GM23248 (cell line): ENCODE measurements at regions not wholly inside any gene's neighbourhood (a gene's known extent, or its start where the extent isn't known, plus 50 kb on each side); places are given as distances from the start of the nearest gene placed in this dataset.
A peak's percentile ranks its signal among the peaks of the same experiment; 100 is the strongest.

Source experiments
- DNase-seq: peaks from one replicate; pipeline ENCODE4 v3.0.0-alpha.2; 2015
- H2AFZ ChIP-seq: fragments of 200-600 bp; sonication (generic); 2 replicates; pipeline ENCODE4 v1.6.1; 2016; ENCODE audit warnings: antibody characterized with exemption
- H3F3A ChIP-seq: fragments of 200-600 bp; sonication (generic); 2 replicates; pipeline ENCODE4 v1.6.1; 2016; ENCODE audit warnings: mild to moderate bottlenecking, antibody characterized with exemption, mixed run types; ENCODE audit not compliant: insufficient read depth
- H3K27ac ChIP-seq: fragments of 200-600 bp; sonication (generic); 2 replicates; pipeline ENCODE4 v1.5.1; 2016; ENCODE audit warnings: mild to moderate bottlenecking
- H3K27me3 ChIP-seq: fragments of 200-600 bp; sonication (generic); replicated peaks from 2 replicates; pipeline ENCODE4 v1.6.1; 2016; ENCODE audit warnings: mild to moderate bottlenecking; ENCODE audit not compliant: insufficient read depth
- H3K36me3 ChIP-seq: fragments of 200-600 bp; sonication (generic); 2 replicates; pipeline ENCODE4 v1.6.1; 2016; ENCODE audit warnings: low read depth, mild to moderate bottlenecking
- H3K4me1 ChIP-seq: fragments of 200-600 bp; sonication (generic); 2 replicates; pipeline ENCODE4 v1.6.1; 2016; ENCODE audit warnings: mild to moderate bottlenecking; ENCODE audit not compliant: insufficient read depth
- H3K4me2 ChIP-seq: fragments of 200-600 bp; sonication (generic); one replicate; pipeline ENCODE4 v1.6.1; 2016; ENCODE audit warnings: mild to moderate bottlenecking; ENCODE audit not compliant: unreplicated experiment
- H3K4me3 ChIP-seq: fragments of 200-600 bp; sonication (generic); 2 replicates; pipeline ENCODE4 v1.5.1; 2016; ENCODE audit warnings: mild to moderate bottlenecking
- H3K79me2 ChIP-seq: fragments of 200-600 bp; sonication (generic); 2 replicates; pipeline ENCODE4 v1.6.1; 2016; ENCODE audit warnings: mild to moderate bottlenecking; ENCODE audit not compliant: insufficient read depth
- H3K9ac ChIP-seq: fragments of 200-600 bp; sonication (generic); 2 replicates; pipeline ENCODE4 v1.6.1; 2016; ENCODE audit warnings: mild to moderate bottlenecking
- H3K9me2 ChIP-seq: fragments of 200-600 bp; sonication (generic); 2 replicates; pipeline ENCODE4 v1.6.1; 2016; ENCODE audit warnings: mixed run types, mild to moderate bottlenecking, moderate library complexity; ENCODE audit not compliant: insufficient read depth
- H3K9me3 ChIP-seq: fragments of 200-600 bp; sonication (generic); one replicate; pipeline ENCODE4 v1.6.1; 2017; ENCODE audit warnings: low read depth
- H4K20me1 ChIP-seq: fragments of 200-600 bp; sonication (generic); 2 replicates; pipeline ENCODE4 v1.6.0; 2016; ENCODE audit not compliant: insufficient read depth
- EZH2 ChIP-seq: fragments of 200-600 bp; sonication (generic); IDR thresholded peaks from 2 replicates; pipeline ENCODE4 v1.6.1; 2018; ENCODE audit warnings: antibody characterized with exemption, mild to moderate bottlenecking; ENCODE audit not compliant: insufficient read depth, poor library complexity, severe bottlenecking
- EZH2phosphoT487 ChIP-seq: fragments of 200-600 bp; sonication (generic); IDR thresholded peaks from 2 replicates; pipeline ENCODE4 v1.6.1; 2018; ENCODE audit warnings: antibody characterized with exemption, moderate library complexity, mild to moderate bottlenecking, low read depth; ENCODE audit not compliant: insufficient read depth
- WGBS, 2 experiments: methylation state at CpG; one replicate each; pipeline ENCODE4 v1.1.6; 2015 to 2017; ENCODE audit warnings: low lambda C conversion rate in 2 of 2, low coverage in 1 of 2; ENCODE audit errors: missing lambda C conversion rate in 2 of 2; 5-methylcytosine and 5-hydroxymethylcytosine counted together
- in situ Hi-C: fragments of 300-500 bp; cut with MboI; formaldehyde crosslinking; loops from 2 replicates; pipeline ENCODE4 v1.15.0; 2020

- Histone ChIP-seq H3K36me3 (no peaks in the 10 kb centered on the region), H3K9me3 (no peaks in the 10 kb centered on the region), H3K27me3 (no peaks in the 10 kb centered on the region), H3K79me2 (no peaks in the 10 kb centered on the region), H3K4me3 (peak overlapping the region; percentile 49), H2AFZ (peak overlapping the region; percentile 25; the same call in 1 of the 2 replicates), H3K27ac (peak overlapping the region; percentile 68), H3K4me1 (peaks cover 29% of the 10 kb centered on the region), H4K20me1 (no peaks in the 10 kb centered on the region), H3F3A (peaks cover 23% of the 10 kb centered on the region), H3K9me2 (no peaks in the 10 kb centered on the region), H3K9ac (peak overlapping the region; percentile 31), H3K4me2 (peak overlapping the region; percentile 88)
- WGBS, 2 experiments = 15 to 19% methylated on average over 6 of the region's 6 CpGs
- in situ Hi-C loops = no loop called here
- no peak for TF ChIP-seq EZH2
- TF ChIP-seq EZH2phosphoT487 = peak; percentile 100
- DNase-seq = peak; percentile 96
Measured at GRCh38 chr4:158051401-158052235, 121.2 kb downstream of the GASK1B start.

GRCh38 chr4:158050942-158051341, 121.9 kb downstream of the GASK1B start:
- WGBS, 2 experiments = 58 to 59% methylated on average over 2 of the region's 2 CpGs
- no peaks in the 10 kb centered on the region for H4K20me1 ChIP-seq
- in situ Hi-C loops = no loop called here
- H3K4me1 ChIP-seq = peaks cover 29% of the 10 kb centered on the region
- no peaks in the 10 kb centered on the region for H3K27me3 ChIP-seq
- peak overlapping the region; percentile 88 for H3K4me2 ChIP-seq
- no peaks in the 10 kb centered on the region for H3K36me3 ChIP-seq
- peak; percentile 31 for DNase-seq
- no peaks in the 10 kb centered on the region for H3K9me3 ChIP-seq
- no peaks in the 10 kb centered on the region for H3K79me2 ChIP-seq
- H3K9ac ChIP-seq = no peak overlapping the region
- H3F3A ChIP-seq = peaks cover 23% of the 10 kb centered on the region
- peak overlapping the region; percentile 49 for H3K4me3 ChIP-seq
- H2AFZ ChIP-seq = no peak overlapping the region
- no peaks in the 10 kb centered on the region for H3K9me2 ChIP-seq
- no peak for TF ChIP-seq EZH2phosphoT487
- TF ChIP-seq EZH2 = no peak
- peak overlapping the region; percentile 60 for H3K27ac ChIP-seq

DNA sequence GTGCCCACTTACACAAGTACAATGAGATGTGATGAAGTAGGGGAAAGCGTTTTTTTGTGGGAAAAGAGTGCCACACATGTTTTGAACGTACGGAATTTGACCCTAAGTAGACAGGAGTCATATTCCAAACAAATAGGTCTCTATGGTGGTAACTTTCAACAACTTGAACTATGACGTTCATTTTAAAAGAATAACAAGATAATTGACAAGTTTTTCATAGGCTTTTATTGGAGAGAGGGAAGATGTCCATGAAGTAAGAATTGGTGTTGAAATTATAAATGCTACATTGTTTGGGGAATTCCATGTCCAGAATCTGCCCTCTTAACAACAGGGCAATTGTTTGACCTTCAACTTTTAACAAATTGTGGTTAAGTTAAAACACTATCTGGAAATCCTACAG, 126.5 kb downstream of the GASK1B start:
- Histone ChIP-seq H3K36me3 (no peaks in the 10 kb centered on the region), H3K27me3 (no peaks in the 10 kb centered on the region), H3K9me3 (no peaks in the 10 kb centered on the region), H3K4me2 (no peak overlapping the region), H3K4me3 (no peak overlapping the region), H3F3A (peaks cover 29% of the 10 kb centered on the region), H2AFZ (no peak overlapping the region), H3K4me1 (peaks cover 30% of the 10 kb centered on the region), H3K27ac (no peak overlapping the region), H3K79me2 (no peaks in the 10 kb centered on the region), H3K9me2 (no peaks in the 10 kb centered on the region), H3K9ac (no peak overlapping the region), H4K20me1 (no peaks in the 10 kb centered on the region)
- in situ Hi-C loops = no loop called here
- DNase-seq = no peak
- 82 to 87% methylated on average over 4 of the region's 4 CpGs for WGBS, 2 experiments
- TF ChIP-seq EZH2 (no peak), EZH2phosphoT487 (no peak)

DNA sequence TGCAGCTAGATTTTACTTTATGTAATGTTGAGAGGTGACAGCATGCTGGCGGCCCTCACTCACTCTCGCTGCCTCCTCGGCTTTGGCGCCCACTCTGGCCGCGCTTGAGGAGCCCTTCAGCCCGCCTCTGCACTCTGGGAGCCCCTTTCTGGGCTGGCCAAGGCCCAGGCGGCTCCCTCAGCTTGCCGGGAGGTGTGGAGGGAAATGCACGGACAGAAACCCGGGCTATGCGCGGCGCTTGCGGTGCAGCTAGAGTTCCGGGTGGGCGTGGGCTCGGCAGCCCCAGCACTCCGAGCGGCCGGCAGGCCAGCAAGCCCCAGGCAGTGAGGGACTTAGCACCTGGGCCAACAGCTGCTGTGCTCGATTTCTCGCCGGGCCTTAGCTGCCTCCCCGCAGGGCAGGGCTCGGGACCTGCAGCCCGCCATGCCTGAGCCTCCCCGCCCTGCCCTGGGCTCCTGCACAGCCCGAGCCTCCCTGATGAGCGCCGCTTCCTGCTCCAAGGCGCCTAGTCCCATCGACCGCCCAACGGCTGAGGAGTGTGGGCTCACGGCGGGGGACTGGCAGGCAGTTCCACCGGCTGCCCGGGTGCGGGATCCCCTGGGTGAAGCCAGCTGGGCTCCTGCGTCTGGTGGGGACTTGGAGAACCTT, 128.7 kb downstream of the GASK1B start:
- Histone ChIP-seq H3K9ac (no peak overlapping the region), H3K4me1 (peaks cover 23% of the 10 kb centered on the region), H3K4me3 (no peak overlapping the region), H3K9me2 (no peaks in the 10 kb centered on the region), H2AFZ (no peak overlapping the region), H3F3A (peaks cover 24% of the 10 kb centered on the region), H4K20me1 (no peaks in the 10 kb centered on the region), H3K4me2 (no peak overlapping the region), H3K79me2 (no peaks in the 10 kb centered on the region), H3K27ac (no peak overlapping the region), H3K9me3 (no peaks in the 10 kb centered on the region), H3K27me3 (no peaks in the 10 kb centered on the region), H3K36me3 (no peaks in the 10 kb centered on the region)
- no peak for TF ChIP-seq EZH2phosphoT487
- TF ChIP-seq EZH2 = no peak
- DNase-seq = no peak
- 95 to 98% methylated on average over 17 to 41 of the region's 41 CpGs for WGBS, 2 experiments
- in situ Hi-C loops = no loop called here
